ENCODE measurements at regions not wholly inside any gene's neighbourhood (a gene's known extent, or its start where the extent isn't known, plus 50 kb on each side); places are given as distances from the start of the nearest gene placed in this dataset.

GRCh38 chr13:80399340-80400163, 58.6 kb upstream of the SPRY2 start:
- no peak overlapping the region for H3K27ac ChIP-seq
- peaks cover 0 to 11% of the 10 kb centered on the region in 2 donors for H3K9me3 ChIP-seq
- no peak overlapping the region for H3K4me3 ChIP-seq
- no peak for TF ChIP-seq CTCF (IDR thresholded peaks at IDR 0.05)
- no peaks in the 10 kb centered on the region for H3K36me3 ChIP-seq
- H3K27me3 ChIP-seq: no peaks in the 10 kb centered on the region
- no peak for DNase-seq (ENCODE audit: low spot score)
- H3K4me1 ChIP-seq: no peaks in the 10 kb centered on the region
